PC-9 (cell line): ENCODE measurements at regions not wholly inside any gene's neighbourhood (a gene's known extent, or its start where the extent isn't known, plus 50 kb on each side); places are given as distances from the start of the nearest gene placed in this dataset.

Experiments
- BruUV-seq: library from RNA; stranded (reverse); fragments of 400-500 nt; replicated peaks from 2 replicates; lab custom pipeline; 2021; lab: Mats Ljungman, UMichigan
- CTCF ChIA-PET: fragments of 300-600 bp; sonication (Branson Sonifier 250); formaldehyde crosslinking; loops from one replicate; lab custom pipeline; 2022; ENCODE audit warnings: antibody characterized with exemption; lab: Charles Lee
- POLR2A ChIA-PET: fragments of 300-600 bp; sonication (Branson Sonifier 250); formaldehyde crosslinking; loops from one replicate; lab custom pipeline; 2022; ENCODE audit warnings: antibody characterized with exemption; ENCODE audit not compliant: unreplicated experiment; lab: Charles Lee
- DNase-seq, 2 experiments: peaks; one replicate each; pipeline versions ENCODE4 v3.0.0 to v3.0.0-alpha.2; 2015 to 2022; ENCODE audit warnings: mixed read lengths in 1 of 2
- H2AFZ ChIP-seq: fragments of 200-600 bp; sonication (generic); 2 replicates; pipeline ENCODE4 v1.8.1; 2017; ENCODE audit warnings: antibody characterized with exemption
- H3F3A ChIP-seq: fragments of 200-600 bp; sonication (generic); 2 replicates; pipeline ENCODE4 v1.8.1; 2017; ENCODE audit warnings: antibody characterized with exemption, mild to moderate bottlenecking, low read depth; ENCODE audit not compliant: insufficient read depth
- H3K27ac ChIP-seq: fragments of 200-600 bp; sonication (generic); 2 replicates; pipeline ENCODE4 v1.6.1; 2016; ENCODE audit warnings: mixed run types
- H3K27me3 ChIP-seq: fragments of 200-600 bp; sonication (generic); 2 replicates; pipeline ENCODE4 v1.6.1; 2016; ENCODE audit warnings: low read depth, mixed run types; ENCODE audit not compliant: insufficient read depth
- H3K36me3 ChIP-seq: fragments of 200-600 bp; sonication (generic); 2 replicates; pipeline ENCODE4 v1.6.1; 2016; ENCODE audit warnings: low read depth, mixed run types
- H3K4me1 ChIP-seq: fragments of 200-600 bp; sonication (generic); replicated peaks from 2 replicates; pipeline ENCODE4 v1.6.1; 2016; ENCODE audit warnings: mixed run types; ENCODE audit not compliant: insufficient read depth
- H3K4me2 ChIP-seq: fragments of 200-600 bp; sonication (generic); 2 replicates; pipeline ENCODE4 v1.6.1; 2017; ENCODE audit warnings: mixed run types
- H3K4me3 ChIP-seq: fragments of 200-600 bp; sonication (generic); 2 replicates; pipeline ENCODE4 v1.6.1; 2016; ENCODE audit warnings: mixed run types
- H3K79me2 ChIP-seq: fragments of 200-600 bp; sonication (generic); 2 replicates; pipeline ENCODE4 v1.6.1; 2017; ENCODE audit warnings: low read depth, mixed run types
- H3K9me2 ChIP-seq: fragments of 200-600 bp; sonication (generic); 2 replicates; pipeline ENCODE4 v1.8.1; 2017; ENCODE audit warnings: mild to moderate bottlenecking; ENCODE audit not compliant: insufficient read depth
- H3K9me3 ChIP-seq: fragments of 200-600 bp; sonication (generic); 2 replicates; pipeline ENCODE4 v1.8.1; 2016; ENCODE audit warnings: low read depth; ENCODE audit not compliant: insufficient read depth
- H4K20me1 ChIP-seq: fragments of 200-600 bp; sonication (generic); 2 replicates; pipeline ENCODE4 v1.8.1; 2017; ENCODE audit not compliant: insufficient read depth
- CTCF ChIP-seq: fragments of 200-600 bp; sonication (generic); conservative IDR thresholded peaks from 2 replicates; pipeline ENCODE4 v1.6.1; 2017; ENCODE audit warnings: mixed run types, antibody characterized with exemption, mild to moderate bottlenecking, moderate library complexity
- EZH2 ChIP-seq: fragments of 200-600 bp; sonication (generic); IDR thresholded peaks from 2 replicates; pipeline ENCODE4 v1.8.0; 2017; ENCODE audit warnings: antibody characterized with exemption, low read depth
- intact Hi-C: fragments of 100-400 bp; cut with micrococcal nuclease; formaldehyde crosslinking; loops from one replicate; pipeline ENCODE4 v1.10.0; 2022; ENCODE audit not compliant: unreplicated experiment

- H3K9me3 ChIP-seq = no peaks in the 10 kb centered on the region
- no peak overlapping the region for H2AFZ ChIP-seq
- H3K36me3 ChIP-seq = no peaks in the 10 kb centered on the region
- peaks cover 4% of the 10 kb centered on the region; the same call in 1 of the 2 replicates for H3K27me3 ChIP-seq
- no peaks in the 10 kb centered on the region for H3K4me1 ChIP-seq
- TF ChIP-seq EZH2 (no peak), CTCF (no peak)
- no peak overlapping the region for H3K4me3 ChIP-seq
- no peaks in the 10 kb centered on the region for H3K79me2 ChIP-seq
- POLR2A ChIA-PET = no interaction called here
- BruUV-seq = no TSS peak
- H4K20me1 ChIP-seq = no peaks in the 10 kb centered on the region
- no peaks in the 10 kb centered on the region for H3F3A ChIP-seq
- no peak for DNase-seq
- intact Hi-C loops = no loop called here
- H3K4me2 ChIP-seq = no peak overlapping the region
- no peaks in the 10 kb centered on the region for H3K9me2 ChIP-seq
- no peak overlapping the region for H3K27ac ChIP-seq
- CTCF ChIA-PET = no interaction called here
Measured at GRCh38 chr19:56927294-56927693, 86.8 kb upstream of the PEG3 start.

- no peaks in the 10 kb centered on the region for H3K36me3 ChIP-seq
- H3K4me3 ChIP-seq = no peak overlapping the region
- peak in 1 of 2 experiments; percentile 50 for DNase-seq
- H3K27me3 ChIP-seq = peaks cover 4% of the 10 kb centered on the region; the same call in 1 of the 2 replicates
- POLR2A ChIA-PET = no interaction called here
- H4K20me1 ChIP-seq = no peaks in the 10 kb centered on the region
- no peaks in the 10 kb centered on the region for H3K4me1 ChIP-seq
- BruUV-seq = no TSS peak
- H3K4me2 ChIP-seq = no peak overlapping the region
- no peak for TF ChIP-seq CTCF
- no peak for TF ChIP-seq EZH2
- CTCF ChIA-PET = no interaction called here
- no peak overlapping the region for H2AFZ ChIP-seq
- no peaks in the 10 kb centered on the region for H3K9me3 ChIP-seq
- H3K79me2 ChIP-seq = no peaks in the 10 kb centered on the region
- no peaks in the 10 kb centered on the region for H3K9me2 ChIP-seq
- intact Hi-C loops = no loop called here
- no peak overlapping the region for H3K27ac ChIP-seq
- H3F3A ChIP-seq = no peaks in the 10 kb centered on the region
Measured at GRCh38 chr19:56927791-56928207, 87.3 kb upstream of the PEG3 start.

- Histone ChIP-seq H3K4me3 (no peak overlapping the region), H3K79me2 (no peaks in the 10 kb centered on the region), H3K9me2 (no peaks in the 10 kb centered on the region), H3K4me2 (no peak overlapping the region), H3K27me3 (peaks cover 8% of the 10 kb centered on the region; the same call in 1 of the 2 replicates), H3K4me1 (no peaks in the 10 kb centered on the region), H3K27ac (no peak overlapping the region), H3F3A (no peaks in the 10 kb centered on the region), H3K36me3 (no peaks in the 10 kb centered on the region), H4K20me1 (no peaks in the 10 kb centered on the region), H2AFZ (no peak overlapping the region), H3K9me3 (no peaks in the 10 kb centered on the region)
- intact Hi-C loops = no loop called here
- no peak for DNase-seq
- ChIA-PET POLR2A (no interaction called here), CTCF (no interaction called here)
- TF ChIP-seq EZH2 = no peak
- TF ChIP-seq CTCF = no peak
- no TSS peak for BruUV-seq
Measured at GRCh38 chr19:56930647-56931535, 90.4 kb upstream of the PEG3 start.
